ENCODE measurements at regions not wholly inside any gene's neighbourhood (a gene's known extent, or its start where the extent isn't known, plus 50 kb on each side); places are given as distances from the start of the nearest gene placed in this dataset.
"Not testable (repeated sequence)": the region's sequence is repeated elsewhere in the genome, so short reads cannot be mapped to it uniquely, and the experiment has no call there.

DNA sequence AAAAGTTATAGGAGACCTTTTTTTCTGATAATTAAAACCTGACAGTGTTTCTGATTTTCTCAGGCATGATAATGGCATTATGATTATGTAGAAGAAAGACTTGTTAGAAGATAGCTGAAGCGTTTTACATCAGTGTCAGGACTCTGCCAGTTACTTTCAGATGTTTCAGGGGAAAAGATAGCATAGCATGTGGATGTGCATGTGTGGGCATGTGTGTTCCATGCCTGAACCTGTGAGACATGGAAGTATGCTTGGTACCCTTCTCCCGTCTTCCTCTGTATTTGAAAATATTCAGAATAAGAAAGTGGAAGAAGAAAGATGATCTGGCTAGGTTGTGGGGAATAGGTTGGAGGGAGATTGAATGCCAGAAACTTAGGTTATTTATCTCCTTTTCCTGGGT is 113.1 kb upstream of the PCAT7 start:
- no peak overlapping the region for H3K4me3 ChIP-seq (ENCODE audit: control insufficient read depth, low read depth, low read length)
- DNase-seq (ENCODE audit: low read depth): no peak
- no peak for TF ChIP-seq CTCF (conservative IDR thresholded peaks at IDR 0.05; ENCODE audit: control insufficient read depth, insufficient read depth, low read depth, low read length)

- DNase-seq (ENCODE audit: low read depth): no peak
- no peak overlapping the region for H3K4me3 ChIP-seq (ENCODE audit: control insufficient read depth, low read depth, low read length)
- TF ChIP-seq CTCF (conservative IDR thresholded peaks at IDR 0.05; ENCODE audit: control insufficient read depth, insufficient read depth, low read depth, low read length): no peak
Observed at GRCh38 chr9:94443032-94443722, 111.7 kb upstream of the PCAT7 start.

DNA sequence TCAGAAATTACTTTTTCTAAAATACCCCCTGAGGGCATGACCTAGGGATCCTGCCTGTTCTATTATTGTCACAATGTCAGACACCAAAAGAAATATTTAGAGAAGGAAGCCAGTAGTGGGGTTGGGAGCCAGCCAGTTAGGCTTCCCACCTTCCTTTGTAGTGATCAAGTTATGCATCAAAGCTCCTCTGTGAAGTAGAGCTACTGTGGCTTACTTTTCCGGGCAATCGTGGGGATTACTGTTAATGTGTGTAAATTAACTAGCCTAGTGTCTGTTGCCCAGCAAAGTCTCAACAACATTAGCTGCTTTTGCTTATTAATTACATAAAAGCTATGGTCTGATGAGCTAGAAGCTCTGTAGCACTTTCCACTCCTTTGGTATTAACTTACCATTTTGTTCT is 109.0 kb upstream of the PCAT7 start:
- DNase-seq (ENCODE audit: low read depth): no peak

GRCh38 chr9:94449486-94449885 is 105.4 kb upstream of the PCAT7 start:
- no peak for TF ChIP-seq CTCF (conservative IDR thresholded peaks at IDR 0.05; ENCODE audit: control insufficient read depth, insufficient read depth, low read depth, low read length)

More for the DNA sequence above, 109.0 kb upstream of the PCAT7 start:
- TF ChIP-seq CTCF (conservative IDR thresholded peaks at IDR 0.05; ENCODE audit: control insufficient read depth, insufficient read depth, low read depth, low read length): no peak
- no peak overlapping the region for H3K4me3 ChIP-seq (ENCODE audit: control insufficient read depth, low read depth, low read length)

GRCh38 chr9:94464790-94465189 is 90.1 kb upstream of the PCAT7 start:
- H3K4me3 ChIP-seq (ENCODE audit: control insufficient read depth, low read depth, low read length): no peak overlapping the region
- DNase-seq (ENCODE audit: low read depth): no peak
- TF ChIP-seq CTCF (conservative IDR thresholded peaks at IDR 0.05; ENCODE audit: control insufficient read depth, insufficient read depth, low read depth, low read length): no peak

More at GRCh38 chr9:94449486-94449885, 105.4 kb upstream of the PCAT7 start:
- no peak for DNase-seq (ENCODE audit: low read depth)
- H3K4me3 ChIP-seq (ENCODE audit: control insufficient read depth, low read depth, low read length): no peak overlapping the region

GRCh38 chr9:94472063-94472462 is 82.8 kb upstream of the PCAT7 start:
- H3K4me3 ChIP-seq (ENCODE audit: control insufficient read depth, low read depth, low read length); DNase-seq (ENCODE audit: low read depth): not testable (repeated sequence)

DNA sequence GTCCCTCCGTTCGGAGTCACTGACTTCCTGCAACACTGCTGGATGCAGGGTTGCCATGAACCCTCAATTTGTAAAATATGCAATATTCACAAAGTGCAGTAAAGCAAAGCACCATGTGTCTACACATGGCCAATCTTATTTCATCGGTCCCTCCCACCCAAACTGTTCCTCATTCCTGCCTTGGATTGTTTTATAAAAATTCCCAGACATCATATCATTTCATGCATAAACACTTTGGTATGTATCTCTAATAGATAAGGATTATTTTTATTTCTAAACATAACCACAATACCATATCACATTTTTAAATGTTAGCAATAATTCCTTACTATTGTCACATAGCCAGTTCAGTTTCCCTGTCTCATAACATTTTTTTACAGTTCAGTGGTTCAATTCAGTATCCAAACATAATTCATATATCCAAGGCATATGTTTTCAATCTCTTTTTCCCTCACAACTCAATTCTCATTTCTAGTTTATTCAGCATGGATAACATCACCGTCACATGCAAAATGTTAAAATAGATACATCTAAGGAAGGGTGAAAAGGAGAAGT is 82.0 kb upstream of the PCAT7 start:
- TF ChIP-seq CTCF (conservative IDR thresholded peaks at IDR 0.05; ENCODE audit: control insufficient read depth, insufficient read depth, low read depth, low read length): no peak
- H3K4me3 ChIP-seq (ENCODE audit: control insufficient read depth, low read depth, low read length): no peak overlapping the region
- no peak for DNase-seq (ENCODE audit: low read depth)
